H1 (cell line): ENCODE measurements at regions not wholly inside any gene's neighbourhood (a gene's known extent, or its start where the extent isn't known, plus 50 kb on each side); places are given as distances from the start of the nearest gene placed in this dataset.

Experiments
- CTCF ChIA-PET: fragments of 300-600 bp; sonication (Branson Sonifier 250); formaldehyde crosslinking; loops from one replicate; lab custom pipeline; 2021; ENCODE audit not compliant: partially characterized antibody; lab: Charles Lee
- POLR2A ChIA-PET: fragments of 300-600 bp; sonication (Branson Sonifier 250); formaldehyde crosslinking; loops from one replicate; lab custom pipeline; 2021; ENCODE audit warnings: inconsistent platforms; ENCODE audit not compliant: partially characterized antibody; lab: Charles Lee
- DNase-seq, 2 experiments: peaks; one replicate each; pipeline versions ENCODE4 v3.0.0 to v3.0.0-alpha.2; 2010 to 2022; ENCODE audit warnings: low spot score in 2 of 2, low read depth in 1 of 2, mixed read lengths in 1 of 2
- FAIRE-seq: peaks from 2 replicates; lab custom pipeline; 2011; peaks lifted over from hg19 to GRCh38; lab: Jason Lieb, UNC
- H2AFZ ChIP-seq: 2 replicates; pipeline ENCODE4 v1.8.1; 2012; ENCODE audit warnings: low read length, inconsistent platforms
- H2AK5ac ChIP-seq: 2 replicates; pipeline ENCODE4 v1.6.1; 2013; ENCODE audit warnings: low read depth, low read length
- H2BK120ac ChIP-seq: replicated peaks from 2 replicates; pipeline ENCODE3; 2013; ENCODE audit warnings: low read depth, low read length, inconsistent platforms
- H2BK12ac ChIP-seq: 2 replicates; pipeline ENCODE4 v1.6.1; 2013; ENCODE audit warnings: low read depth, low read length
- H2BK15ac ChIP-seq: 2 replicates; pipeline ENCODE4 v1.6.1; 2013; ENCODE audit warnings: low read length
- H2BK20ac ChIP-seq: 2 replicates; pipeline ENCODE4 v1.6.1; 2013; ENCODE audit warnings: low read length
- H2BK5ac ChIP-seq: 2 replicates; pipeline ENCODE4 v1.6.1; 2013; ENCODE audit warnings: low read depth, low read length
- H3K14ac ChIP-seq: 2 replicates; pipeline ENCODE4 v1.6.1; 2013; ENCODE audit warnings: inconsistent platforms; ENCODE audit not compliant: insufficient read length
- H3K18ac ChIP-seq: 2 replicates; pipeline ENCODE4 v1.6.1; 2013; ENCODE audit warnings: low read length; ENCODE audit errors: extremely low read depth
- H3K23ac ChIP-seq: 2 replicates; pipeline ENCODE4 v1.6.1; 2013; ENCODE audit warnings: inconsistent platforms; ENCODE audit not compliant: insufficient read length
- H3K23me2 ChIP-seq: 2 replicates; pipeline ENCODE4 v1.6.1; 2013; ENCODE audit warnings: low read depth, low read length
- H3K27ac ChIP-seq: 2 replicates; pipeline ENCODE4 v1.6.1; 2011; ENCODE audit warnings: low read depth, low read length, inconsistent platforms
- H3K27me3 ChIP-seq, 4 experiments: replicated peaks in 1 of 4; 1 replicate in 1 of 4; 2 replicates in 3 of 4; pipeline versions ENCODE4 v1.6.1 to v1.8.1; 2011 to 2013; ENCODE audit warnings: low read length in 3 of 4, mild to moderate bottlenecking in 3 of 4, inconsistent platforms in 2 of 4, mixed read lengths in 2 of 4, moderate library complexity in 1 of 4; ENCODE audit not compliant: control insufficient read depth in 3 of 4, insufficient read depth in 3 of 4; ENCODE audit errors: extremely low read depth in 1 of 4
- H3K36me3 ChIP-seq, 4 experiments: 2 replicates each; pipeline versions ENCODE4 v1.6.1 to v1.8.1; 2011 to 2013; ENCODE audit warnings: mild to moderate bottlenecking in 4 of 4, low read length in 3 of 4, moderate library complexity in 2 of 4, control low read depth in 1 of 4, inconsistent platforms in 1 of 4; ENCODE audit not compliant: insufficient read depth in 4 of 4, control insufficient read depth in 2 of 4
- H3K4ac ChIP-seq: replicated peaks from 2 replicates; pipeline ENCODE3; 2013; ENCODE audit warnings: low read length, low read depth, mixed read lengths, inconsistent platforms; ENCODE audit not compliant: insufficient read length
- H3K4me1 ChIP-seq, 4 experiments: replicated peaks in 1 of 4; 1 replicate in 1 of 4; 2 replicates in 3 of 4; pipeline versions ENCODE4 v1.6.1 to v1.8.1; 2011 to 2013; ENCODE audit warnings: low read length in 3 of 4, inconsistent platforms in 2 of 4, mixed read lengths in 1 of 4; ENCODE audit not compliant: insufficient read depth in 4 of 4, control insufficient read depth in 3 of 4
- H3K4me2 ChIP-seq, 2 experiments: 2 replicates each; pipeline versions ENCODE4 v1.6.1 to v1.8.1; 2011 to 2013; ENCODE audit warnings: low read depth in 2 of 2, low read length in 2 of 2, control low read depth in 1 of 2, inconsistent platforms in 1 of 2, mild to moderate bottlenecking in 1 of 2; ENCODE audit not compliant: insufficient read depth in 1 of 2
- H3K4me3 ChIP-seq, 4 experiments: fragments of 200-600, 300-600 bp in 1 of 4; sonication (generic), shearing (Covaris generic), sonication (Bioruptor Twin) in 1 of 4; 2 replicates each; pipeline versions ENCODE4 v1.5.1 to v1.8.1; 2011 to 2016; ENCODE audit warnings: low read length in 4 of 4, low read depth in 3 of 4, control low read depth in 2 of 4, inconsistent platforms in 2 of 4, mild to moderate bottlenecking in 2 of 4, mixed read lengths in 1 of 4, moderate library complexity in 1 of 4; ENCODE audit not compliant: insufficient read depth in 2 of 4; ENCODE audit errors: extremely low read depth in 1 of 4
- H3K56ac ChIP-seq: replicated peaks from 2 replicates; pipeline ENCODE3; 2013; ENCODE audit warnings: low read depth, mild to moderate bottlenecking, mixed read lengths, low read length, inconsistent platforms; ENCODE audit not compliant: insufficient read length
- H3K79me1 ChIP-seq: 2 replicates; pipeline ENCODE4 v1.6.1; 2013; ENCODE audit warnings: low read depth, low read length, control low read depth
- H3K79me2 ChIP-seq, 2 experiments: 2 replicates each; pipeline versions ENCODE4 v1.6.1 to v1.8.1; 2012 to 2013; ENCODE audit warnings: low read length in 2 of 2, mild to moderate bottlenecking in 2 of 2, inconsistent platforms in 1 of 2; ENCODE audit not compliant: insufficient read depth in 2 of 2, control insufficient read depth in 1 of 2
- H3K9ac ChIP-seq, 4 experiments: replicated peaks in 1 of 4; 1 replicate in 1 of 4; 2 replicates in 3 of 4; pipeline versions ENCODE4 v1.6.1 to v1.8.1; 2011 to 2013; ENCODE audit warnings: low read depth in 3 of 4, low read length in 3 of 4, control low read depth in 2 of 4, mild to moderate bottlenecking in 2 of 4, moderate library complexity in 2 of 4, inconsistent platforms in 1 of 4; ENCODE audit errors: extremely low read depth in 1 of 4
- H3K9me3 ChIP-seq, 2 experiments: 2 replicates each; pipeline versions ENCODE4 v1.6.1 to v1.8.1; 2012 to 2013; ENCODE audit warnings: mild to moderate bottlenecking in 2 of 2, moderate library complexity in 2 of 2, control low read depth in 1 of 2, inconsistent platforms in 1 of 2, low read depth in 1 of 2, low read length in 1 of 2, mixed read lengths in 1 of 2; ENCODE audit not compliant: insufficient read depth in 2 of 2
- H4K20me1 ChIP-seq, 2 experiments: replicated peaks in 1 of 2; 2 replicates each; pipeline versions ENCODE3 to v1.8.1; 2011 to 2013; ENCODE audit warnings: inconsistent platforms in 2 of 2, low read length in 2 of 2, mild to moderate bottlenecking in 1 of 2; ENCODE audit not compliant: insufficient read depth in 2 of 2, control insufficient read depth in 1 of 2
- H4K5ac ChIP-seq: 2 replicates; pipeline ENCODE4 v1.6.1; 2013; ENCODE audit warnings: low read length, low read depth, mixed read lengths, inconsistent platforms; ENCODE audit not compliant: insufficient read length
- H4K8ac ChIP-seq: 2 replicates; pipeline ENCODE4 v1.8.0; 2013; ENCODE audit warnings: mild to moderate bottlenecking, moderate library complexity, low read length, inconsistent platforms; ENCODE audit not compliant: insufficient read depth; ENCODE audit errors: extremely low read depth
- H4K91ac ChIP-seq: replicated peaks from 2 replicates; pipeline ENCODE3; 2013; ENCODE audit warnings: low read length, mixed read lengths, inconsistent platforms; ENCODE audit not compliant: insufficient read length
- BACH1 ChIP-seq: IDR thresholded peaks from 2 replicates; pipeline ENCODE4 v1.6.1; 2012; ENCODE audit warnings: low read length, improper control_type of control experiment
- CBX8 ChIP-seq: fragments of 300-800, 300-1000 bp; sonication (generic); IDR thresholded peaks from 2 replicates; pipeline ENCODE4 v1.7.1; 2016; ENCODE audit warnings: low read depth, low read length, borderline replicate concordance
- CHD2 ChIP-seq: IDR thresholded peaks from 2 replicates; pipeline ENCODE4 v1.6.1; 2012; ENCODE audit warnings: low read length, improper control_type of control experiment
- EP300 ChIP-seq, 2 experiments: IDR thresholded peaks; 1 replicate in 1 of 2; 2 replicates in 1 of 2; pipeline ENCODE4 v1.6.1; 2011 to 2012; ENCODE audit warnings: low read depth in 2 of 2, low read length in 2 of 2, mild to moderate bottlenecking in 2 of 2, borderline replicate concordance in 1 of 2, inconsistent platforms in 1 of 2, moderate library complexity in 1 of 2
- EZH2 ChIP-seq: fragments of 200-600 bp; sonication (generic); IDR thresholded peaks from 2 replicates; pipeline ENCODE4 v1.7.1; 2012; ENCODE audit warnings: low read depth, mild to moderate bottlenecking, moderate library complexity, low read length, inconsistent platforms; ENCODE audit not compliant: severe bottlenecking
- JUND ChIP-seq: IDR thresholded peaks from 2 replicates; pipeline ENCODE4 v1.6.1; 2011; ENCODE audit warnings: mild to moderate bottlenecking, improper control_type of control experiment, low read length
- NRF1 ChIP-seq: IDR thresholded peaks from 2 replicates; pipeline ENCODE4 v1.6.1; 2011; ENCODE audit warnings: mild to moderate bottlenecking, low read depth, low read length, improper control_type of control experiment
- RAD21 ChIP-seq, 2 experiments: IDR thresholded peaks in 1 of 2; conservative IDR thresholded peaks in 1 of 2; 2 replicates each; pipeline ENCODE4 v1.6.1; 2011; ENCODE audit warnings: low read depth in 2 of 2, low read length in 2 of 2, improper control_type of control experiment in 1 of 2, inconsistent platforms in 1 of 2, mild to moderate bottlenecking in 1 of 2, moderate library complexity in 1 of 2
- TAF7 ChIP-seq: optimal IDR thresholded peaks from 2 replicates; pipeline ENCODE3; 2011; ENCODE audit warnings: low read depth, mild to moderate bottlenecking, inconsistent platforms, low read length, moderate library complexity, borderline replicate concordance
- TCF12 ChIP-seq: IDR thresholded peaks from 2 replicates; pipeline ENCODE4 v1.6.1; 2011; ENCODE audit warnings: low read depth, mild to moderate bottlenecking, low read length
- WGBS, 2 experiments: shearing (Covaris generic) in 1 of 2; methylation state at CpG; one replicate each; pipeline versions ENCODE4 v1.1.6 to v1.1.7; 2013 to 2015; ENCODE audit warnings: low lambda C conversion rate in 2 of 2, mixed read lengths in 2 of 2, inconsistent platforms in 1 of 2, low coverage in 1 of 2, missing lambda C conversion rate in 1 of 2; ENCODE audit not compliant: insufficient replicate concordance in 2 of 2, insufficient coverage in 1 of 2, insufficient read length in 1 of 2; ENCODE audit errors: extremely low coverage in 1 of 2, missing lambda C conversion rate in 1 of 2; 5-methylcytosine and 5-hydroxymethylcytosine counted together

GRCh38 chr21:28317177-28317950 is 675.3 kb downstream of the LTN1 start:
- Histone ChIP-seq H2AK5ac (no peak overlapping the region), H4K5ac (no peak overlapping the region), H4K91ac (no peak overlapping the region), H2BK5ac (no peak overlapping the region), H3K4ac (no peak overlapping the region), H3K9me3 (no peaks in the 10 kb centered on the region; a peak in 1 of 4 replicates), H3K79me2 (no peaks in the 10 kb centered on the region), H3K4me2 (no peak overlapping the region), H3K36me3 (no peaks in the 10 kb centered on the region), H2BK15ac (no peak overlapping the region), H2AFZ (no peak overlapping the region), H3K4me1 (no peaks in the 10 kb centered on the region), H3K23ac (no peak overlapping the region), H3K23me2 (no peaks in the 10 kb centered on the region), H3K27ac (no peak overlapping the region), H3K14ac (no peak overlapping the region), H3K18ac (no peak overlapping the region), H4K8ac (no peak overlapping the region), H3K56ac (no peak overlapping the region), H2BK20ac (no peak overlapping the region), H4K20me1 (no peaks in the 10 kb centered on the region), H3K79me1 (no peaks in the 10 kb centered on the region), H2BK120ac (no peak overlapping the region), H3K9ac (no peak overlapping the region), H3K4me3 (no peak overlapping the region), H3K27me3 (no peaks in the 10 kb centered on the region), H2BK12ac (no peak overlapping the region)
- POLR2A ChIA-PET: no interaction called here
- CTCF ChIA-PET: no interaction called here
- no peak for FAIRE-seq
- DNase-seq: no peak
- 89% methylated on average over 3 of the region's 3 CpGs; no CpG with 5 or more reads in 1 of the 2 experiments for WGBS, 2 experiments
- no peak for TF ChIP-seq RAD21 (IDR thresholded peaks at IDR 0.05 in 1 of 2, conservative IDR thresholded peaks at IDR 0.05 in 1 of 2; ENCODE audit: low read depth in 2 of 2, low read length in 2 of 2)
- TF ChIP-seq NRF1: no peak
- no peak for TF ChIP-seq TCF12
- no peak for TF ChIP-seq JUND
- no peak for TF ChIP-seq CHD2
- no peak for TF ChIP-seq BACH1
- TF ChIP-seq EP300 (IDR thresholded peaks at IDR 0.05; ENCODE audit: borderline replicate concordance in 1 of 2, low read depth in 2 of 2, low read length in 2 of 2): no peak
- TF ChIP-seq EZH2: no peak
- no peak for TF ChIP-seq CBX8
- TF ChIP-seq TAF7: no peak
